AG04450 (cell line): ENCODE measurements at regions not wholly inside any gene's neighbourhood (a gene's known extent, or its start where the extent isn't known, plus 50 kb on each side); places are given as distances from the start of the nearest gene placed in this dataset.

Experiments used
- CTCF ChIA-PET: fragments of 300-600, 350-600 bp; formaldehyde crosslinking; extraction: SDS; loops from one replicate; lab custom pipeline; 2022; ENCODE audit warnings: antibody characterized with exemption, inconsistent platforms; lab: Charles Lee
- POLR2A ChIA-PET: fragments of 350-600 bp; formaldehyde crosslinking; extraction: SDS; loops from one replicate; lab custom pipeline; 2021; ENCODE audit warnings: antibody characterized with exemption, inconsistent platforms; lab: Yijun Ruan, JAX
- DNase-seq: peaks from one replicate; pipeline ENCODE4 v3.0.0-alpha.2; 2011; ENCODE audit warnings: low read depth, low spot score
- H3K27ac ChIP-seq: one replicate; pipeline ENCODE4 v1.5.1; 2012; ENCODE audit warnings: low read depth, low read length, control low read depth
- H3K27me3 ChIP-seq: one replicate; pipeline ENCODE4 v1.6.0; 2012; ENCODE audit warnings: low read length; ENCODE audit not compliant: control insufficient read depth, insufficient read depth
- H3K4me3 ChIP-seq: 2 replicates; pipeline ENCODE4 v1.5.1; 2011; ENCODE audit warnings: mild to moderate bottlenecking, low read depth, low read length, control low read depth
- H3K9me3 ChIP-seq: 2 replicates; pipeline ENCODE4 v1.5.1; 2012; ENCODE audit warnings: low read length; ENCODE audit not compliant: control insufficient read depth, insufficient read depth
- TF ChIP-seq, protein P1 (sequence below): IDR thresholded peaks from 2 replicates; pipeline ENCODE4 v1.5.1; 2011; ENCODE audit warnings: low read depth, low read length, control low read depth, inconsistent platforms

DNA sequence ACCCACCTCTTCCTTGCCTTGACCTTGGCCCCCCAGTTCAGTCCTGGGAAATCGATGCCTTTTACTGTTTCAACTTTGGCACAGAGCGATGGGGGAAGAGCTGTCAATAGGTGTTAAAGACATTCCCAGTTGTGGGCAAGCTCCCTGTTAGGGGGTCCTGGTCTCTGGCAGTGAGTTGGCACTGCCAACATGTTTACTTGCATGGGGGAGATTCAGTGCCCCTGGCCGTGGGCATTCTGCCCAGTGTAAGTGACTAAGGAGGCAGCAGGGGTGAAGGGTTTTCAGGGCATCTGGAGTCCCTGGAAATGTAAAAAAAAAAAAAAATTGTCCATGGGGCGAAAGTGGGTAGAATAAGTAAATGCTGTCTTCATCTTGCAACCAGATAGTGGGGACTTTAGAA lies 407.0 kb downstream of the PTPRU start:
- Histone ChIP-seq H3K9me3 (no peaks in the 10 kb centered on the region), H3K27ac (no peak overlapping the region), H3K27me3 (peaks cover 4% of the 10 kb centered on the region), H3K4me3 (no peak overlapping the region)
- ChIA-PET POLR2A (no interaction called here), CTCF (interaction anchor here (1.2 kb wide), 1 partner anchor 13 kb away, joined by 3 read pairs; no protein-coding TSS in a partner anchor)
- TF ChIP-seq, protein P1, sequence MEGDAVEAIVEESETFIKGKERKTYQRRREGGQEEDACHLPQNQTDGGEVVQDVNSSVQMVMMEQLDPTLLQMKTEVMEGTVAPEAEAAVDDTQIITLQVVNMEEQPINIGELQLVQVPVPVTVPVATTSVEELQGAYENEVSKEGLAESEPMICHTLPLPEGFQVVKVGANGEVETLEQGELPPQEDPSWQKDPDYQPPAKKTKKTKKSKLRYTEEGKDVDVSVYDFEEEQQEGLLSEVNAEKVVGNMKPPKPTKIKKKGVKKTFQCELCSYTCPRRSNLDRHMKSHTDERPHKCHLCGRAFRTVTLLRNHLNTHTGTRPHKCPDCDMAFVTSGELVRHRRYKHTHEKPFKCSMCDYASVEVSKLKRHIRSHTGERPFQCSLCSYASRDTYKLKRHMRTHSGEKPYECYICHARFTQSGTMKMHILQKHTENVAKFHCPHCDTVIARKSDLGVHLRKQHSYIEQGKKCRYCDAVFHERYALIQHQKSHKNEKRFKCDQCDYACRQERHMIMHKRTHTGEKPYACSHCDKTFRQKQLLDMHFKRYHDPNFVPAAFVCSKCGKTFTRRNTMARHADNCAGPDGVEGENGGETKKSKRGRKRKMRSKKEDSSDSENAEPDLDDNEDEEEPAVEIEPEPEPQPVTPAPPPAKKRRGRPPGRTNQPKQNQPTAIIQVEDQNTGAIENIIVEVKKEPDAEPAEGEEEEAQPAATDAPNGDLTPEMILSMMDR: no peak
- no peak for DNase-seq

DNA sequence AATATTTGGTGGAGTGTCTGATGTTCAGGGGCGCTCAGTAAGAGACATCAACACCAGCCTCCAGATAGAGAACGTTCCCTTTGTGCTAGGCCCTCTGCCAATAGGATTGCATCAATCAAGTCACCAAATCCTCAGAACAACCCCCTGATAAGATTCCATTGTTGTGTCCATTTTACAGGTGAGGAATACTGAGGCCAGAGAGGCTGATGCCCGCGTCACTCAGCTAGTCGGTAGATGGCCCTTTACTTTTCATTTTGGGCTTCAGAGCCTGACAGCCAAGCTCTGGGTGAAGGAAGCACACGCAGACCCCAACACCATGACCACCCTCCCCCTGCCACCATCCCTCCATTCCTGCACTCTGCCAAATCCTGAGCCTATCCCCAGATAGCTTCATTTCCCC lies 406.2 kb downstream of the PTPRU start:
- POLR2A ChIA-PET: no interaction called here

DNA sequence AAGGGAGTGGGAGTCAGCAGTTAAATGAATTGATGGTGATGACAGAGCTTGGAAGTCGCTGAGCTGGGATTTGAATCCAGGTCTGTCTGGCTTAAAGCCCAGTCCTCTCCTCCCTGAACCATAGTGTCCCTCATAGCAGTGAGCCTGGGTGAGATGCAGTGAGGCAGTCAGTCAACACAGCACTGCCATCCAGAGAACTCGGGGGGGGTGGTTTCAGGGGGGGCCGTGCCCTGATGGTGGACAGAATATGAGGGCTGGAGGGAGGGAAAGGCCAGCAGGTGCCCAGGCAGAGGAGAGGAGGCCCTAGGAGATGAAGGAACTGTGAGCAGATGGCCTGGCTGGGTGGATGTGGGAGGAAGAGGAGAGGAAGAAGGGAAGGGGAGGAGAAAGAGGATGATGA lies 405.6 kb downstream of the PTPRU start:
- CTCF ChIA-PET: interaction anchor here (0.8 to 1.4 kb wide), 2 partner anchors 14 to 62 kb away, joined by 3 to 5 read pairs; no protein-coding TSS in a partner anchor
- POLR2A ChIA-PET: no interaction called here

More for the DNA sequence above, 406.2 kb downstream of the PTPRU start:
- DNase-seq: no peak
- Histone ChIP-seq H3K27ac (no peak overlapping the region), H3K27me3 (no peaks in the 10 kb centered on the region), H3K9me3 (no peaks in the 10 kb centered on the region), H3K4me3 (no peak overlapping the region)
- TF ChIP-seq, protein P1: no peak
- CTCF ChIA-PET: interaction anchor here (0.6 to 0.8 kb wide), 2 partner anchors 62 to 738 kb away, joined by 3 read pairs; no protein-coding TSS in a partner anchor

DNA sequence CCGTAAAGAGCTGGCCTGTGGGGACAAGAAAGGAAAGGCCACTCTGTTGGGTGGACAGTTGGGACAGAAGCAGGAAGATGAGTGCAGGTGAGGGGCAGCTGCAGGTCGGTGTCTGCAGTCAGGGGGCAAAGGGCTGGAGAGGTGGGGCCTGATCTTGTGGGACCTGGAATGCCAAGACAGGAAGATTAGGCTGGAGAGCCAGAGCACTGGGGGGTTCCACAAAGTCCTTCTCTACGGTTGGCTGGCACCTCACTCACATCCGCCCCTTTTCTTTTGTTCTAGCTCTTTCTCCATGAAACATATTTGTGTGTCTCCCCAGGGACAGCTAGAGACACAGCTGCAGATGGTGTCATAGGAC lies 404.1 kb downstream of the PTPRU start:
- TF ChIP-seq, protein P1: no peak
- CTCF ChIA-PET: interaction anchor here (1.4 to 1.9 kb wide), 2 partner anchors 16 to 63 kb away, joined by 5 to 7 read pairs; no protein-coding TSS in a partner anchor
- POLR2A ChIA-PET: no interaction called here
- H3K27ac ChIP-seq: no peak overlapping the region
- no peak for DNase-seq
- no peaks in the 10 kb centered on the region for H3K9me3 ChIP-seq
- no peak overlapping the region for H3K4me3 ChIP-seq
- no peaks in the 10 kb centered on the region for H3K27me3 ChIP-seq

More for the DNA sequence above, 405.6 kb downstream of the PTPRU start:
- no peak overlapping the region for H3K27ac ChIP-seq
- H3K27me3 ChIP-seq: no peaks in the 10 kb centered on the region
- no peak for DNase-seq
- TF ChIP-seq, protein P1: no peak
- H3K4me3 ChIP-seq: no peak overlapping the region
- no peaks in the 10 kb centered on the region for H3K9me3 ChIP-seq

DNA sequence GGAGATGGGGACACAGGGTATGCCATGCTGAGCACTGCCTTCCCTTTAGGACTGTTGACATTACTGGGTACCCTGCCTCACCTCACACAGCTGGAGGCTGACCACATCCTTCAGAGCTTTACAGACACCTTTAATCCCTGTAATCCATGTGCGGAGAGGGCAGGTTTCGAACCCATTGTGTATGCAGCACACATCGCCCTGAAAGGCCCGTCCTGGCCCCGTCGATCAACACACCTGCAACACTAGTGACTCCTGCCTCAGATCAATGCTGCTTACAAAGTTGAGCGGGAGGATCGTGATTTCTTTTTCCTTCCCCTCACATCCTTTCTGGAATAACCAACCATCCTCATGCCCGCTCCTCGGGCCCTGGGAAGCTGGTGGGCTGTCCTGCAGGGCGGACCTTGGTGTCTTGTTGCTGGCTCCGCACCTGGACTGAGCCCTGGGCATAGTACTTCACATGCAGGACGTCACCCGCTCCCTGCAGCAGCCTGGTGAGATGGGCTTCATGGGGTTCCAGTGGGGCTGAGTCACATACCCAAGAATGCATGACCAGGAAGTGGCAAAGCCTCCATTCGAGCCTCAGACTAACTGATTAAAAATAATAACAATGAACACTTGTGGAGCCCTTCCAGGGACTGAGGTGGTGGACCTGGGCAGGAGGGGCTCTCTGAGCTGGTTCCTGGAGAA lies 403.6 kb downstream of the PTPRU start:
- DNase-seq: peak; percentile 33
- ChIA-PET POLR2A (no interaction called here), CTCF (interaction anchor here (1.9 kb wide), 1 partner anchor 64 kb away, joined by 7 read pairs; no protein-coding TSS in a partner anchor)

More for the DNA sequence above, 403.6 kb downstream of the PTPRU start:
- no peak overlapping the region for H3K27ac ChIP-seq
- TF ChIP-seq, protein P1: no peak
- no peaks in the 10 kb centered on the region for H3K27me3 ChIP-seq
- H3K4me3 ChIP-seq: no peak overlapping the region
- no peaks in the 10 kb centered on the region for H3K9me3 ChIP-seq
